HG03045 (cell line): ENCODE measurements at regions not wholly inside any gene's neighbourhood (a gene's known extent, or its start where the extent isn't known, plus 50 kb on each side); places are given as distances from the start of the nearest gene placed in this dataset.

Experiments
- ATAC-seq: cut with Tn5 transposase; IDR thresholded peaks from one replicate; pipeline ENCODE4 v1.9.1; 2021; ENCODE audit warnings: mild to moderate bottlenecking, moderate library complexity; ENCODE audit not compliant: unreplicated experiment

GRCh38 chr1:232386294-232386693 is 243.6 kb downstream of the SIPA1L2 start:
- ATAC-seq, result no peak

- no peak for ATAC-seq
These were observed 244.7 kb downstream of the SIPA1L2 start for GRCh38 chr1:232385221-232385620.

GRCh38 chr1:232384171-232384883 is 245.6 kb downstream of the SIPA1L2 start:
- no peak for ATAC-seq

GRCh38 chr1:232383455-232384123 is 246.3 kb downstream of the SIPA1L2 start:
- ATAC-seq, result no peak

- ATAC-seq, result no peak
These were observed 247.3 kb downstream of the SIPA1L2 start for GRCh38 chr1:232382671-232383070.

GRCh38 chr1:232381394-232382100 is 248.4 kb downstream of the SIPA1L2 start:
- no peak for ATAC-seq

- ATAC-seq, result no peak
These were observed 249.3 kb downstream of the SIPA1L2 start for GRCh38 chr1:232380596-232380995.

- no peak for ATAC-seq
These were observed 249.8 kb downstream of the SIPA1L2 start for GRCh38 chr1:232380131-232380530.

GRCh38 chr1:232379063-232379434 is 250.9 kb downstream of the SIPA1L2 start:
- ATAC-seq, result no peak

GRCh38 chr1:232378266-232379062 is 251.5 kb downstream of the SIPA1L2 start:
- no peak for ATAC-seq

GRCh38 chr1:232377494-232377770 is 252.5 kb downstream of the SIPA1L2 start:
- ATAC-seq, result no peak

GRCh38 chr1:232376632-232377493 is 253.1 kb downstream of the SIPA1L2 start:
- no peak for ATAC-seq

GRCh38 chr1:232372841-232373440 is 257.0 kb downstream of the SIPA1L2 start:
- no peak for ATAC-seq

- ATAC-seq, result no peak
These were observed 257.5 kb downstream of the SIPA1L2 start for GRCh38 chr1:232372431-232372830.

- ATAC-seq, result no peak
These were observed 260.3 kb downstream of the SIPA1L2 start for GRCh38 chr1:232369451-232370296.

GRCh38 chr1:232368821-232369321 is 261.1 kb downstream of the SIPA1L2 start:
- no peak for ATAC-seq

- ATAC-seq, result no peak
These were observed 262.6 kb downstream of the SIPA1L2 start for GRCh38 chr1:232367293-232367692.

- ATAC-seq, result no peak
These were observed 265.1 kb downstream of the SIPA1L2 start for GRCh38 chr1:232364654-232365382.
